ENCODE measurements at regions not wholly inside any gene's neighbourhood (a gene's known extent, or its start where the extent isn't known, plus 50 kb on each side); places are given as distances from the start of the nearest gene placed in this dataset.

GRCh38 chr10:111348076-111348475 lies 271.2 kb downstream of the ADRA2A start:
- TF ChIP-seq, protein P1, sequence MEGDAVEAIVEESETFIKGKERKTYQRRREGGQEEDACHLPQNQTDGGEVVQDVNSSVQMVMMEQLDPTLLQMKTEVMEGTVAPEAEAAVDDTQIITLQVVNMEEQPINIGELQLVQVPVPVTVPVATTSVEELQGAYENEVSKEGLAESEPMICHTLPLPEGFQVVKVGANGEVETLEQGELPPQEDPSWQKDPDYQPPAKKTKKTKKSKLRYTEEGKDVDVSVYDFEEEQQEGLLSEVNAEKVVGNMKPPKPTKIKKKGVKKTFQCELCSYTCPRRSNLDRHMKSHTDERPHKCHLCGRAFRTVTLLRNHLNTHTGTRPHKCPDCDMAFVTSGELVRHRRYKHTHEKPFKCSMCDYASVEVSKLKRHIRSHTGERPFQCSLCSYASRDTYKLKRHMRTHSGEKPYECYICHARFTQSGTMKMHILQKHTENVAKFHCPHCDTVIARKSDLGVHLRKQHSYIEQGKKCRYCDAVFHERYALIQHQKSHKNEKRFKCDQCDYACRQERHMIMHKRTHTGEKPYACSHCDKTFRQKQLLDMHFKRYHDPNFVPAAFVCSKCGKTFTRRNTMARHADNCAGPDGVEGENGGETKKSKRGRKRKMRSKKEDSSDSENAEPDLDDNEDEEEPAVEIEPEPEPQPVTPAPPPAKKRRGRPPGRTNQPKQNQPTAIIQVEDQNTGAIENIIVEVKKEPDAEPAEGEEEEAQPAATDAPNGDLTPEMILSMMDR (conservative IDR thresholded peaks at IDR 0.05; ENCODE audit: low read length), result no peak
- TF ChIP-seq EZH2phosphoT487 (IDR thresholded peaks at IDR 0.05; ENCODE audit: borderline replicate concordance), result no peak

Measured in Loucy (cell line).